Smooth muscle cell (in vitro differentiated cells): ENCODE measurements at regions not wholly inside any gene's neighbourhood (a gene's known extent, or its start where the extent isn't known, plus 50 kb on each side); places are given as distances from the start of the nearest gene placed in this dataset.
"Not testable (repeated sequence)": the region's sequence is repeated elsewhere in the genome, so short reads cannot be mapped to it uniquely, and the experiment has no call there.

ENCODE experiments used
- DNase-seq: peaks from one replicate; lab custom pipeline; 2025; ENCODE audit not compliant: unreplicated experiment; lab: John Stamatoyannopoulos, UW
- H2AFZ ChIP-seq: fragments of 200-600 bp; sonication (generic); 2 replicates; pipeline ENCODE4 v1.6.0; 2016; ENCODE audit warnings: antibody characterized with exemption, low read depth, mild to moderate bottlenecking
- H3F3A ChIP-seq: fragments of 200-600 bp; sonication (generic); 2 replicates; pipeline ENCODE4 v1.6.0; 2017; ENCODE audit warnings: antibody characterized with exemption, low read depth
- H3K27ac ChIP-seq: fragments of 200-600 bp; sonication (generic); 2 replicates; pipeline ENCODE4 v1.5.1; 2016; ENCODE audit warnings: low read depth, mild to moderate bottlenecking
- H3K27me3 ChIP-seq: fragments of 200-600 bp; sonication (generic); 2 replicates; pipeline ENCODE4 v1.6.1; 2016; ENCODE audit warnings: low read depth, mild to moderate bottlenecking
- H3K36me3 ChIP-seq: fragments of 200-600 bp; sonication (generic); 2 replicates; pipeline ENCODE4 v1.5.1; 2016; ENCODE audit warnings: low read depth
- H3K4me1 ChIP-seq: fragments of 200-600 bp; sonication (generic); 2 replicates; pipeline ENCODE4 v1.5.1; 2016; ENCODE audit warnings: low read depth
- H3K4me2 ChIP-seq: fragments of 200-600 bp; sonication (generic); 2 replicates; pipeline ENCODE4 v1.6.0; 2016; ENCODE audit warnings: mild to moderate bottlenecking
- H3K4me3 ChIP-seq: fragments of 200-600 bp; sonication (generic); 2 replicates; pipeline ENCODE4 v1.5.1; 2016; ENCODE audit warnings: mild to moderate bottlenecking
- H3K79me2 ChIP-seq: fragments of 200-600 bp; sonication (generic); 2 replicates; pipeline ENCODE4 v1.6.0; 2016; ENCODE audit warnings: low read depth, mild to moderate bottlenecking
- H3K9ac ChIP-seq: fragments of 200-600 bp; sonication (generic); 2 replicates; pipeline ENCODE4 v1.6.0; 2016; ENCODE audit warnings: low read depth
- H3K9me3 ChIP-seq: fragments of 200-600 bp; sonication (generic); replicated peaks from 2 replicates; pipeline ENCODE4 v1.5.1; 2016; ENCODE audit warnings: low read depth
- H4K20me1 ChIP-seq: fragments of 200-600 bp; sonication (generic); 2 replicates; pipeline ENCODE4 v1.6.0; 2016; ENCODE audit warnings: low read depth
- WGBS: methylation state at CpG from one replicate; pipeline ENCODE4 v1.1.7; 2016; ENCODE audit warnings: low lambda C conversion rate; 5-methylcytosine and 5-hydroxymethylcytosine counted together
- TF ChIP-seq, protein P1 (sequence below): fragments of 200-600 bp; sonication (generic); IDR thresholded peaks from 2 replicates; pipeline ENCODE4 v1.5.1; 2017; ENCODE audit warnings: borderline replicate concordance, mild to moderate bottlenecking, antibody characterized with exemption; ENCODE audit not compliant: insufficient read depth, poor library complexity, severe bottlenecking

DNA sequence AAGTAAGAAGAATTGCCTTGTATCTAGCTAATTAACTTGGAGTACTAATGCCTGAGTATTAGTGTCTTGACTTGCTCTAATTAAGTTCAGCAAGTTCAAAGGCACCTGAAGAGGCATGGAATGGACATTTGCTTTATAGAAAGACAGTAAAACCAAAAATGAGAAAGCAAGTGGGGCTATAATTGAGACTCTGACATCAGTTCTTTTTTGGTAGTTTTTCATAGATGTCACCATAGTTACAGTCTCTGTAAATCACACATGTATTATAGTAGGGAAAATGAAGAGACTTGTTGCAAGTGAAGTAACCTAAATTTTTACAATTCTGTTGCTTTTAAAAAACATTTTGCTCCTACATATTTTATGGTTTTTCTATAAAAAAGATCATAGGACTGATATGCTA, 178.0 kb downstream of the HIPK3 start:
- no peaks in the 10 kb centered on the region for H3F3A ChIP-seq
- no peaks in the 10 kb centered on the region for H3K79me2 ChIP-seq
- no peak overlapping the region for H3K4me3 ChIP-seq
- H3K4me2 ChIP-seq = no peak overlapping the region
- TF ChIP-seq, protein P1, sequence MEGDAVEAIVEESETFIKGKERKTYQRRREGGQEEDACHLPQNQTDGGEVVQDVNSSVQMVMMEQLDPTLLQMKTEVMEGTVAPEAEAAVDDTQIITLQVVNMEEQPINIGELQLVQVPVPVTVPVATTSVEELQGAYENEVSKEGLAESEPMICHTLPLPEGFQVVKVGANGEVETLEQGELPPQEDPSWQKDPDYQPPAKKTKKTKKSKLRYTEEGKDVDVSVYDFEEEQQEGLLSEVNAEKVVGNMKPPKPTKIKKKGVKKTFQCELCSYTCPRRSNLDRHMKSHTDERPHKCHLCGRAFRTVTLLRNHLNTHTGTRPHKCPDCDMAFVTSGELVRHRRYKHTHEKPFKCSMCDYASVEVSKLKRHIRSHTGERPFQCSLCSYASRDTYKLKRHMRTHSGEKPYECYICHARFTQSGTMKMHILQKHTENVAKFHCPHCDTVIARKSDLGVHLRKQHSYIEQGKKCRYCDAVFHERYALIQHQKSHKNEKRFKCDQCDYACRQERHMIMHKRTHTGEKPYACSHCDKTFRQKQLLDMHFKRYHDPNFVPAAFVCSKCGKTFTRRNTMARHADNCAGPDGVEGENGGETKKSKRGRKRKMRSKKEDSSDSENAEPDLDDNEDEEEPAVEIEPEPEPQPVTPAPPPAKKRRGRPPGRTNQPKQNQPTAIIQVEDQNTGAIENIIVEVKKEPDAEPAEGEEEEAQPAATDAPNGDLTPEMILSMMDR = no peak
- H3K27ac ChIP-seq = no peak overlapping the region
- H4K20me1 ChIP-seq = no peaks in the 10 kb centered on the region
- H3K9me3 ChIP-seq = no peaks in the 10 kb centered on the region
- H3K4me1 ChIP-seq = no peaks in the 10 kb centered on the region
- no peaks in the 10 kb centered on the region for H3K27me3 ChIP-seq
- no peak overlapping the region for H3K9ac ChIP-seq
- no peak for DNase-seq
- no peak overlapping the region for H2AFZ ChIP-seq
- H3K36me3 ChIP-seq = no peaks in the 10 kb centered on the region

DNA sequence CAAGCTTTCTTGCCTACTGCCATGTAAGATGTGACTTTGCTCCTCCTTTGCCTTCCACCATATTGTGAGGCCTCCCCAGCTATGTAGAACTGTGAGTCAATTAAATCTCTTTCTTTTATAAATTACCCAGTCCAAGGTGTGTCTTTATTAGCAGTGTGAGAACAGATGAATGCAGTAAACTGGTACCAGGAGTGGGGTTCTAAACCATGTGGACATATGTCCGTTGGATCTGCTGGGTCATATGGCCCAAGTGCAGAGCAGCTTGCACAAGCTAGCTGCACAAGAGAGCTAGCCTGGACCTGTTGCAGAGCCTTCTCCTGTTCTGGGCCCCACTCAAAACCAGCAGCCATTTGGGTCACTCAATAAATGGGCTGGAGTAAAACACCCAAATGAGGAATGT, 177.1 kb downstream of the HIPK3 start:
- H3K27ac ChIP-seq = no peak overlapping the region
- H3K9ac ChIP-seq = no peak overlapping the region
- no peak overlapping the region for H2AFZ ChIP-seq
- H3F3A ChIP-seq = no peaks in the 10 kb centered on the region
- no peaks in the 10 kb centered on the region for H3K27me3 ChIP-seq
- 80% methylated on average over 1 of the region's 1 CpG for WGBS
- no peaks in the 10 kb centered on the region for H4K20me1 ChIP-seq
- H3K4me1 ChIP-seq = no peaks in the 10 kb centered on the region
- no peaks in the 10 kb centered on the region for H3K36me3 ChIP-seq
- no peak overlapping the region for H3K4me2 ChIP-seq
- no peaks in the 10 kb centered on the region for H3K79me2 ChIP-seq
- no peaks in the 10 kb centered on the region for H3K9me3 ChIP-seq
- no peak for DNase-seq
- no peak overlapping the region for H3K4me3 ChIP-seq
- TF ChIP-seq, protein P1 = no peak

GRCh38 chr11:33428435-33428834, 171.3 kb downstream of the HIPK3 start:
- 91% methylated on average over 7 of the region's 7 CpGs for WGBS
- H3K4me1 ChIP-seq, H3K4me3 ChIP-seq, H3K9me3 ChIP-seq, H4K20me1 ChIP-seq, DNase-seq, H3F3A ChIP-seq, H2AFZ ChIP-seq, H3K79me2 ChIP-seq, H3K4me2 ChIP-seq, H3K27ac ChIP-seq, H3K36me3 ChIP-seq, H3K9ac ChIP-seq: not testable (repeated sequence)
- peaks cover 18% of the 10 kb centered on the region for H3K27me3 ChIP-seq

- WGBS = 93% methylated on average over 3 of the region's 4 CpGs
- Histone ChIP-seq H3K27ac (no peak overlapping the region), H3F3A (no peaks in the 10 kb centered on the region), H3K9me3 (no peaks in the 10 kb centered on the region), H3K36me3 (no peaks in the 10 kb centered on the region), H3K4me1 (no peaks in the 10 kb centered on the region), H4K20me1 (no peaks in the 10 kb centered on the region), H3K27me3 (peaks cover 18% of the 10 kb centered on the region), H3K4me2 (no peak overlapping the region), H2AFZ (no peak overlapping the region), H3K4me3 (no peak overlapping the region), H3K9ac (no peak overlapping the region), H3K79me2 (no peaks in the 10 kb centered on the region)
- TF ChIP-seq, protein P1 = no peak
- no peak for DNase-seq
Measured at GRCh38 chr11:33420959-33421566, 163.9 kb downstream of the HIPK3 start.
